GM23338 (cell line): ENCODE measurements at regions not wholly inside any gene's neighbourhood (a gene's known extent, or its start where the extent isn't known, plus 50 kb on each side); places are given as distances from the start of the nearest gene placed in this dataset.

ENCODE experiments used
- CREB1 ChIP-seq: fragments of 250-450 bp; sonication (Bioruptor Pico); IDR thresholded peaks from 2 replicates; pipeline ENCODE4 v1.5.0; 2020; ENCODE audit warnings: low read depth, mild to moderate bottlenecking, moderate library complexity
- CTCF ChIP-seq, 2 experiments: fragments of 200-600 bp in 1 of 2; sonication (generic) in 1 of 2; conservative IDR thresholded peaks; 2 replicates each; pipeline versions ENCODE4 v1.5.1 to v1.6.1; 2016 to 2017; ENCODE audit warnings: antibody characterized with exemption in 2 of 2, low read depth in 2 of 2, mild to moderate bottlenecking in 2 of 2, moderate library complexity in 1 of 2
- ETS1 ChIP-seq: IDR thresholded peaks from 2 replicates; pipeline ENCODE4 v1.6.1; 2016; ENCODE audit warnings: antibody characterized with exemption
- EZH2 ChIP-seq: fragments of 200-600 bp; sonication (generic); IDR thresholded peaks from one replicate; pipeline ENCODE4 v1.8.0; 2017; ENCODE audit warnings: antibody characterized with exemption, mild to moderate bottlenecking, low read depth; ENCODE audit not compliant: unreplicated experiment
- EZH2phosphoT487 ChIP-seq: fragments of 200-600 bp; sonication (generic); IDR thresholded peaks from one replicate; pipeline ENCODE4 v1.8.1; 2018; ENCODE audit warnings: antibody characterized with exemption; ENCODE audit not compliant: unreplicated experiment
- POLR2AphosphoS5 ChIP-seq: IDR thresholded peaks from 2 replicates; pipeline ENCODE4 v1.6.1; 2016; ENCODE audit warnings: antibody characterized with exemption, low read depth
- REST ChIP-seq: IDR thresholded peaks from one replicate; pipeline ENCODE4 v1.6.1; 2018; ENCODE audit warnings: antibody characterized with exemption; ENCODE audit not compliant: unreplicated experiment
- ZNF331 ChIP-seq: fragments of 250-450 bp; sonication (Bioruptor Pico); IDR thresholded peaks from 2 replicates; pipeline ENCODE4 v1.5.0; 2020; ENCODE audit warnings: low read depth, mild to moderate bottlenecking, moderate library complexity

- TF ChIP-seq CTCF (conservative IDR thresholded peaks at IDR 0.05; ENCODE audit: low read depth in 2 of 2) (no peak), POLR2AphosphoS5 (no peak), REST (no peak), EZH2 (no peak), CREB1 (no peak), ZNF331 (CRISPR knock-in tag) (no peak), EZH2phosphoT487 (no peak), ETS1 (no peak)
These were observed 370.2 kb downstream of the GATA3 start for GRCh38 chr10:8424555-8425211.
